ENCODE measurements at regions not wholly inside any gene's neighbourhood (a gene's known extent, or its start where the extent isn't known, plus 50 kb on each side); places are given as distances from the start of the nearest gene placed in this dataset.

GRCh38 chr3:72259755-72260587, 475.0 kb upstream of the PROK2 start:
- DNase-seq (ENCODE audit: low spot score) = no peak

DNA sequence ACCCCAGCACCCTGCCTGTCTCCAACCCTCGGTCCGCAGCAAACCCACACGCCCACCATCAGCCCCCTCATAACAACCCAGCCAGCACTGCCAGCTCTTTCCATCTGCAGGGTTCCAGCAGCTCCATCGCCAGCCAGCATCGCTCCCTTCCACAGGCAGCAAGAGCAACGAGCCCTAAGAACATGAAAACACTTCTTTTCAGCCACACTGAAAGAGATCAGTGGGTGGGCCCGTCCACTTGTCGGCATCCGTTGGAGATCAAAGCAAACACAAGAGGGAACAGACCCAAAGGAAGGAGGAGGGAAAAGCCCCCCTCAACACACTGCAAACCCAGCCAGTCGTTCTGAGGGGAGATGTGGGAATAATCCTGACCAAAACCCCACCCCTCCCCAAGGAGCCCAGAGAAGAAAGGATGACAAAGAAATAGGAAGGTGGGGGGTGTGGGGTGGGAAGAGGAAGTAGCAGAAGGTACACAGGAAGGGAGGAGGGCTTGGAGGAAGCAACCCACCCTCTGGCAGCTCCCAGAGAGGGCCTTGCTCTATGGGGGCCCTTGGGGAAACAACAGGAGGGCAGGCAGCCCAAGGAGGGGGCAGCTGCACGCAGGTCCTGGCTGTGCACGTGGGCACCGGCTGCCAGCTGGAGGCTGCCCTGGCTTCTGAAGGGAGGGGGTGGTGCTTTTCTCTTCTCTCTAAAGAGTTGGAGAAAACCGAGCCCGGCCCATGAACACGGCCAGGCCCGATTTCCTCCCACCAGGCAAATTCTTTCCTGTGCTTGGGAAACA, 473.6 kb upstream of the PROK2 start:
- DNase-seq (ENCODE audit: low spot score) = no peak

DNA sequence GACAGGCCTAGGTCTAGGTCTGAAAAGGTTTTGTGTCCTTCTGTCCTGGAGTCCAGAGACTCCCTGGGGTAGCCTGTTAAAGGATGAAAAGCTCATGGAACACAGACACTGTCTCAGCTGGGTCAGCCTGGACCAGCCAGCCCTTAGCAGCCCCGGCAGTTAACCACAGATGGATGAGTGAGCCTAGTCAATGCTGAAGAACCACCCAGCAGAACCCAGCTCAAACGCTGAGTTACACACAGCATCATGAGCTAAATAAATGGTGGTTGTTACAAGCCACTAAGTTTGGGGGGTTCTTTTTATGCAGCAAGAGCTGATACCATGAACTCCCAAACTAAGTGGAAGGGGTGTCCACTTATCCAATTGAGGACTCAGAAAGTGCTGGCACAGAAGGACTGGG, 472.8 kb upstream of the PROK2 start:
- no peak for DNase-seq (ENCODE audit: low spot score)

- no peak for DNase-seq (ENCODE audit: low spot score)
Measured at GRCh38 chr3:72257203-72257602, 472.3 kb upstream of the PROK2 start.

DNA sequence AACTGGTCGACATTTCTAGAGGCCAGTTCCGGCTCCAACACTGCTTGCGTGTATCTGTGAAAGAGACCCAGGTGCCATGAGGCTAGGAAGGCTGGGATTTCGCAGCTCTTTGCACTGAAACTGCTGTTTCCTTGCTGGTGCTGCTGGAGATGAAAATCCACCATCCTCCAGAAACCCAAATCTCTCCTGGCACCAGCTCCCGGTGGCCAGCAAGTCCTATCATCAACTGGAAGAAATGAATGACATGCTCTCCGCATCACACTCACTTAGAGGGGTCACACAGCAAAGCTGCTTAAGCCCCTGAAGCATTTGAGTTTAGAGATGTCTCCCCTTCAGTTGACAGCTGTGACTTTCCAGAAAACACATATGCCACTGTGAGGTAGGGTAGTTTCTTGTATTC, 471.8 kb upstream of the PROK2 start:
- DNase-seq (ENCODE audit: low spot score) = no peak

GRCh38 chr3:72255791-72256559, 471.0 kb upstream of the PROK2 start:
- DNase-seq (ENCODE audit: low spot score) = no peak

DNA sequence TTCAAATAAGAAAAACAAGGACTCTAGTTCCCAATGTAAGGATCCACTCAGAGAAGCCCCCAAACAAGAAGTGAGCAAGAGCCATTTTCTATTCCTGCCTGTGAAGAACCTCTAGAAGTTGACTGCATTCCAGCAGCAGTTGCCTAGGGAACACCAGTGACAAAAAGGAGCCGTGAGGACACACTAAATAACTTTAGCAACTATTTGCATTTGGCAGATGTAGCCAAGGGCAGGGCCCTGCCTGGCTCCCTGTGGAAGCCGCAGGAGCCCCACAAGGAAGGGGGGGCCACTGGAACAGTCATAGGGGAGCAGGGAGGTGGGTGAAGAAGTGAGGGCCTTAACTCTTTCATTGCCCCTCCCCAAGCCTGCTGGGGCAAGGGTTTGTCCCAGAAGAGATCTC, 470.2 kb upstream of the PROK2 start:
- DNase-seq (ENCODE audit: low spot score) = no peak

- no peak for DNase-seq (ENCODE audit: low spot score)
Measured at GRCh38 chr3:72254483-72254882, 469.5 kb upstream of the PROK2 start.

DNA sequence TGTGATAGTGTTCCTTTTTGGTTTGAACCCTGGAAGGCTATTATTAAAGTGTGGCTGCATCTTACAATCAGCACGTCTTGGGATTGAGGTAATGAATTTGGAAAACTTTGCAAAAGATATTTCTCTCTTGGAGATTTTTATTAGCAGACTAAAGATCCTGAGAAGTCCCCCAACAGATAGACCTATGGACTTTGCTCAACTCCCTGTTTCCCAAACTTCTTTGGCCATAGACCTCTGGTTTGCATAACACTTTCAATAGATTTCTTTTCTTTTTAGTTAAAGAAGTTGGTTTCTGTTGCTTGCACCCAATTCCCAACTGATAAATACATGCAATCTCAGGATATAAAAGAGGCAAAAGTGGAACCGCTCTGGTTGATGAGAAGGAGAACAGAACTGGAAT, 465.8 kb upstream of the PROK2 start:
- no peak for DNase-seq (ENCODE audit: low spot score)

- DNase-seq (ENCODE audit: low spot score) = no peak
Measured at GRCh38 chr3:72248869-72249268, 463.9 kb upstream of the PROK2 start.

DNA sequence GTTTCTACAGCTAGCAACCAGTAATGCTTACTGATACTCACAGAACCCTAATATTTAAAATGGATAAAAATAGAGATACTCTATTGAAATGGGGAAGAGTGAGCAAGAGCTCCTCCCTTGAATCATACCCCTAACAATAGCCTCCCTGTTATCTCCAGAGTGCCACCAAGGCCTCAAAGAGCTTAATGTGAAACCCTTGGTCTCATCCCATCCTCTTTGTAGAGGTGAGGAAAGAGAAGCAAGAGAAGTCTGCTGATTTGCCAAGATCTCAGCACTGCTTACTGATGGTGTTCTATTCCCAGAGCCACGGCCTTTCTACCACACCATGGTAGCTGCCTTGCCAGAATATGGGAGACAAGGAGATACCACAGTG, 463.4 kb upstream of the PROK2 start:
- no peak for DNase-seq (ENCODE audit: low spot score)

GRCh38 chr3:72247645-72248388, 462.9 kb upstream of the PROK2 start:
- no peak for DNase-seq (ENCODE audit: low spot score)

DNA sequence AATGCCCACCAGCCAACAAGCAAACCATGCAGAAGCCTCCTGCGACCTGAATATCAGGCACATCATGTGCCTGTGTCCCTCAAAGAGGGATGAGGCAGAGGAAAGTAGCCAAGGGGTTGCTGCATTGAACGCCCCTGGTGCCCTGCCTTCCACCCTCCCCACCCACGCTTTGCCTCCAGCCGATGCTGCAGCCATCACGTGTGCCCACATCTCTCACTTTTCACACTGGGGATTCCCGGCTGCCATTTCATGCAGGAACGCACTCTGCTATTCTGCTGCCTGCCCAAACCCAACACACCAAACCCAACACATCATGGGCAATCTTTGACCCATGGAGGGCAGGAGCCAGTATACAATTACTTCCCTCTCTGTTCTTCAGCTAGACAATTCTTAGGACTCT, 462.2 kb upstream of the PROK2 start:
- DNase-seq (ENCODE audit: low spot score) = no peak

- DNase-seq (ENCODE audit: low spot score) = no peak
Measured at GRCh38 chr3:72246685-72247084, 461.7 kb upstream of the PROK2 start.

DNA sequence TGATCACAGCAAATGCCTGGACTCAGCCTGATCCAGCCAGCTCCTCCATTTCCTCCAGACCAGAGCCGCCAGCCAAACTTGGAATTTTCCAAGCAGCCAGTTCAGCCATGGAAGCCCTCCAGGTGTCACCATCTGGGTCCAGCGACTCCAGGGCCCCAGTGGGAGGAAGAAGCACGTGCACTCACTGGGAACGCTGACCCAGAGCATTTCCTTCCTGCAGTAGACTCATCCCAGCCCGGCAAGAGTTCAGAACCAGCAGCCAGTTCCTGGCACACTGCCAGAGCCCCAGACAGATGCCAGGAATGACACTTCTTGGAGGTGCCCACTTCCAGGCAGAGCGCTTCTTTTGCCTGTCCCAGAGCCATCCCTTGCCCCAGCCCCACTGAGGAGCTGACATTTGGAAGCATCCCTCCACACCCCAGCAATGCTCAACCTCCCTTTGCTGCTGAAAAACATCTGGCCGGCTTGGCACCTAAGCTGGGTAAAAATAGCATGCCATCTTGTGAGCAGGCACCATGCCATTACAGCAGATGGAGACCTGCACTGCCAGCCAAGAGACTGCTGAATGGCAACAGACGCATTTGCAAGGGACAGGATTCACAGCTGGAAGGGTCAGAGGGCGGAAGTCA, 460.3 kb upstream of the PROK2 start:
- no peak for DNase-seq (ENCODE audit: low spot score)

DNA sequence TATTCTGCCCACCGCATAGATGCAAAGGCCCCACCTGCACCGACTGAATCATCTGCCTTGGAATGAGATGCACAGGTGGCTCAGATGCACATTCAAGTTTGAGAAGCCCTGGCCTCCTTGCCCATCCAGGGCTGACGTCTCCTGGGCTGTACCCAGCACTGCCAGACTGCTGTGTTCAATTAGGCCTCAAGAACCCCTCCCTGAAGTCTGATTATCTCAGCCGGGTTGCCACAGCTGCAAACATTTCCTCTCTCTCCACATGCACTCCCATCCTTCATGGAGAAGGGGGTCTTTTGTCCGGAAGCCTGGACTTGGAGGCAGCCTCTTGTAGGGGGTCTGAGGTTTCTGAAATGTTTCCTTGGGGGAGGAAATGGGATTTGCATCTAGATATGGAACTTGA, 459.4 kb upstream of the PROK2 start:
- no peak for DNase-seq (ENCODE audit: low spot score)

DNA sequence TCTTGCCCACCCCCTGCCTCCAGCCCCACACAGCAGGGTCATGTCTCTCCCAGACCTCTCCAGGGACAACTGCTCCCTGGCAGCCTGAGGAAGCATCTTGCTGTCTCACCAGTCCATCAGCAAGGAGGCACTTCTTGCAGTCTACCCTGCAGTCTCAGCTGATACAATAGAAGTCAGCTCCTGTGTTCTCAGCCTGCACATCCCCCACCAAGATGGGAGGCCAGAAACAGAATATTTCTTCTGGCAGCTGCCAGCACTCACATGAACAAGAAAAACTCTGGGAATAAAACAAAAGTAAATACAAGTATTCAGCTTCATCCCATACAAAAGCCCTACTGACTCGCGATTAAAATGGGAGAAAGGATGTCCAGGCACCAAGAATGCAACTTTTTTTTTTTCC, 457.4 kb upstream of the PROK2 start:
- DNase-seq (ENCODE audit: low spot score) = no peak

- DNase-seq (ENCODE audit: low spot score) = no peak
Measured at GRCh38 chr3:72241525-72241924, 456.6 kb upstream of the PROK2 start.

- DNase-seq (ENCODE audit: low spot score) = no peak
Measured at GRCh38 chr3:72240531-72240930, 455.6 kb upstream of the PROK2 start.

- DNase-seq (ENCODE audit: low spot score) = no peak
Measured at GRCh38 chr3:72238801-72239200, 453.9 kb upstream of the PROK2 start.

- DNase-seq (ENCODE audit: low spot score) = no peak
Measured at GRCh38 chr3:72238010-72238691, 453.2 kb upstream of the PROK2 start.
